IMR-90 (cell line): ENCODE measurements at regions not wholly inside any gene's neighbourhood (a gene's known extent, or its start where the extent isn't known, plus 50 kb on each side); places are given as distances from the start of the nearest gene placed in this dataset.

ENCODE experiments used
- ATAC-seq: fragments of 200-7000 bp; cut with Tn5 transposase; 2 replicates; pipeline ENCODE4 v1.9.1; 2020; ENCODE audit warnings: low read depth, mild to moderate bottlenecking, moderate library complexity
- BruUV-seq: library from RNA; stranded (reverse); fragments of 400-500 nt; replicated peaks from 2 replicates; lab custom pipeline; 2021; lab: Mats Ljungman, UMichigan
- CTCF ChIA-PET: fragments of 300-600 bp; formaldehyde crosslinking; extraction: SDS; loops from one replicate; lab custom pipeline; 2021; ENCODE audit warnings: antibody characterized with exemption; lab: Yijun Ruan, JAX
- POLR2A ChIA-PET: fragments of 300-600 bp; sonication (Branson Sonifier 250); formaldehyde crosslinking; loops from one replicate; lab custom pipeline; 2022; ENCODE audit warnings: antibody characterized with exemption; ENCODE audit not compliant: unreplicated experiment; lab: Charles Lee
- DNase-seq: peaks from one replicate; pipeline ENCODE4 v3.0.0; 2013
- H2AFZ ChIP-seq: replicated peaks from 2 replicates; pipeline ENCODE3; 2013; ENCODE audit warnings: low read length, mild to moderate bottlenecking; ENCODE audit not compliant: poor library complexity
- H2AK5ac ChIP-seq: 2 replicates; pipeline ENCODE4 v1.6.1; 2013; ENCODE audit warnings: low read depth, low read length, inconsistent platforms
- H2AK9ac ChIP-seq: replicated peaks from 2 replicates; pipeline ENCODE3; 2013; ENCODE audit warnings: mild to moderate bottlenecking, low read depth, low read length, moderate library complexity; ENCODE audit not compliant: poor library complexity
- H2BK120ac ChIP-seq: 2 replicates; pipeline ENCODE4 v1.6.1; 2013; ENCODE audit warnings: low read depth, low read length, inconsistent platforms
- H2BK15ac ChIP-seq: 3 replicates; pipeline ENCODE4 v1.6.1; 2013; ENCODE audit warnings: low read depth, low read length, inconsistent platforms
- H2BK20ac ChIP-seq: 2 replicates; pipeline ENCODE4 v1.6.1; 2013; ENCODE audit warnings: low read depth, mild to moderate bottlenecking, inconsistent platforms, low read length, moderate library complexity
- H2BK5ac ChIP-seq: 2 replicates; pipeline ENCODE4 v1.6.1; 2013; ENCODE audit warnings: mild to moderate bottlenecking, low read depth, low read length, inconsistent platforms; ENCODE audit not compliant: poor library complexity, severe bottlenecking
- H3K14ac ChIP-seq: replicated peaks from 2 replicates; pipeline ENCODE4 v1.6.1; 2013; ENCODE audit warnings: low read depth, low read length, inconsistent platforms
- H3K18ac ChIP-seq: 2 replicates; pipeline ENCODE4 v1.6.1; 2013; ENCODE audit warnings: low read depth, low read length, control low read depth
- H3K23ac ChIP-seq: 2 replicates; pipeline ENCODE4 v1.6.1; 2013; ENCODE audit warnings: low read depth, low read length, inconsistent platforms
- H3K27ac ChIP-seq: 2 replicates; pipeline ENCODE4 v1.5.1; 2013; ENCODE audit warnings: mild to moderate bottlenecking, control low read depth, low read length; ENCODE audit not compliant: insufficient read depth
- H3K27me3 ChIP-seq: 2 replicates; pipeline ENCODE4 v1.6.1; 2013; ENCODE audit warnings: low read length; ENCODE audit not compliant: control insufficient read depth, insufficient read depth
- H3K36me3 ChIP-seq: 2 replicates; pipeline ENCODE4 v1.6.1; 2013; ENCODE audit warnings: low read length, mixed read lengths; ENCODE audit not compliant: control insufficient read depth, insufficient read depth
- H3K4ac ChIP-seq: 2 replicates; pipeline ENCODE4 v1.6.1; 2013; ENCODE audit warnings: low read depth, low read length, inconsistent platforms
- H3K4me1 ChIP-seq: 2 replicates; pipeline ENCODE4 v1.6.1; 2013; ENCODE audit warnings: low read length, mixed read lengths; ENCODE audit not compliant: control insufficient read depth, insufficient read depth
- H3K4me2 ChIP-seq: 2 replicates; pipeline ENCODE4 v1.6.1; 2013; ENCODE audit warnings: low read depth, mild to moderate bottlenecking, control low read depth, low read length, moderate library complexity
- H3K4me3 ChIP-seq: 2 replicates; pipeline ENCODE4 v1.5.1; 2013; ENCODE audit warnings: low read depth, mild to moderate bottlenecking, control low read depth, low read length, moderate library complexity; ENCODE audit not compliant: insufficient read depth
- H3K56ac ChIP-seq: 2 replicates; pipeline ENCODE4 v1.6.1; 2013; ENCODE audit warnings: low read length, inconsistent platforms; ENCODE audit not compliant: insufficient read depth; ENCODE audit errors: extremely low read depth
- H3K79me1 ChIP-seq, 2 experiments: 2 replicates each; pipeline ENCODE4 v1.6.1; 2013; ENCODE audit warnings: low read length in 2 of 2, inconsistent platforms in 1 of 2, low read depth in 1 of 2
- H3K9ac ChIP-seq: 2 replicates; pipeline ENCODE4 v1.6.1; 2013; ENCODE audit warnings: low read depth, low read length, control low read depth
- H3K9me1 ChIP-seq: 2 replicates; pipeline ENCODE4 v1.6.1; 2013; ENCODE audit warnings: low read length, inconsistent platforms; ENCODE audit not compliant: insufficient read depth
- H3K9me3 ChIP-seq: 2 replicates; pipeline ENCODE4 v1.6.1; 2013; ENCODE audit warnings: low read length; ENCODE audit not compliant: control insufficient read depth, insufficient read depth
- H4K20me1 ChIP-seq: 2 replicates; pipeline ENCODE4 v1.6.1; 2013; ENCODE audit warnings: low read length, inconsistent platforms; ENCODE audit not compliant: insufficient read depth
- H4K5ac ChIP-seq: 2 replicates; pipeline ENCODE4 v1.6.1; 2013; ENCODE audit warnings: mild to moderate bottlenecking, low read depth, low read length, control low read depth
- H4K8ac ChIP-seq, 2 experiments: 2 replicates each; pipeline ENCODE4 v1.6.1; 2013; ENCODE audit warnings: low read depth in 2 of 2, low read length in 2 of 2, control low read depth in 1 of 2, inconsistent platforms in 1 of 2
- H4K91ac ChIP-seq: 2 replicates; pipeline ENCODE4 v1.6.1; 2013; ENCODE audit warnings: low read depth, low read length, inconsistent platforms; ENCODE audit not compliant: insufficient read depth
- BHLHE40 ChIP-seq: fragments of 150-350 bp; IDR thresholded peaks from 2 replicates; pipeline ENCODE4 v1.6.1; 2016; ENCODE audit warnings: mild to moderate bottlenecking, low read depth, low read length
- CEBPB ChIP-seq: IDR thresholded peaks from 2 replicates; pipeline ENCODE4 v1.6.1; 2012; ENCODE audit warnings: low read depth, low read length, improper control_type of control experiment
- CHD1 ChIP-seq: IDR thresholded peaks from 2 replicates; pipeline ENCODE4 v1.6.1; 2012; ENCODE audit warnings: low read depth, low read length, improper control_type of control experiment
- ELK1 ChIP-seq: fragments of 150-350 bp; IDR thresholded peaks from 2 replicates; pipeline ENCODE4 v1.6.1; 2016; ENCODE audit warnings: low read depth, mild to moderate bottlenecking, low read length, moderate library complexity, borderline replicate concordance
- FOS ChIP-seq: fragments of 150-350 bp; IDR thresholded peaks from 2 replicates; pipeline ENCODE4 v1.6.1; 2016; ENCODE audit warnings: low read depth, low read length
- MAFK ChIP-seq: IDR thresholded peaks from 2 replicates; pipeline ENCODE4 v1.6.1; 2012; ENCODE audit warnings: low read depth, low read length, improper control_type of control experiment
- MAZ ChIP-seq: IDR thresholded peaks from 2 replicates; pipeline ENCODE4 v1.6.1; 2012; ENCODE audit warnings: low read depth, mild to moderate bottlenecking, low read length, improper control_type of control experiment, moderate library complexity, borderline replicate concordance
- MXI1 ChIP-seq: IDR thresholded peaks from 2 replicates; pipeline ENCODE4 v1.6.1; 2012; ENCODE audit warnings: low read depth, mild to moderate bottlenecking, low read length, moderate library complexity, borderline replicate concordance
- NFE2L2 ChIP-seq: fragments of 150-350 bp; IDR thresholded peaks from 2 replicates; pipeline ENCODE4 v1.6.1; 2016; ENCODE audit warnings: low read depth, mild to moderate bottlenecking, low read length
- POLR2A ChIP-seq: IDR thresholded peaks from 2 replicates; pipeline ENCODE4 v1.6.1; 2012; ENCODE audit warnings: mild to moderate bottlenecking, low read depth, low read length
- RAD21 ChIP-seq: IDR thresholded peaks from 2 replicates; pipeline ENCODE4 v1.6.1; 2012; ENCODE audit warnings: low read length, improper control_type of control experiment
- RCOR1 ChIP-seq: IDR thresholded peaks from 2 replicates; pipeline ENCODE4 v1.6.1; 2012; ENCODE audit warnings: mild to moderate bottlenecking, low read length, improper control_type of control experiment; ENCODE audit not compliant: insufficient replicate concordance
- RFX5 ChIP-seq: IDR thresholded peaks from 2 replicates; pipeline ENCODE4 v1.8.0; 2012; ENCODE audit warnings: low read depth, mild to moderate bottlenecking, low read length, moderate library complexity
- SMC3 ChIP-seq: fragments of 150-350 bp; IDR thresholded peaks from 2 replicates; pipeline ENCODE4 v1.6.1; 2016; ENCODE audit warnings: low read depth, mild to moderate bottlenecking, antibody characterized with exemption, low read length, moderate library complexity
- USF2 ChIP-seq: fragments of 150-350 bp; IDR thresholded peaks from 2 replicates; pipeline ENCODE4 v1.6.1; 2017; ENCODE audit warnings: mild to moderate bottlenecking, antibody characterized with exemption, low read length, low read depth
- WGBS, 2 experiments: methylation state at CpG; one replicate each; pipeline versions ENCODE4 v1.1.5 to v1.1.7; 2013; ENCODE audit warnings: missing lambda C conversion rate in 2 of 2; ENCODE audit not compliant: insufficient read length in 1 of 2; ENCODE audit errors: extremely low coverage in 2 of 2; 5-methylcytosine and 5-hydroxymethylcytosine counted together
- dilution Hi-C: fragments of 300-500 bp; cut with HindIII; formaldehyde crosslinking; loops from one replicate; pipeline ENCODE4 v1.14.3; 2018; ENCODE audit warnings: low sequenced_read_pairs; ENCODE audit not compliant: unreplicated experiment
- in situ Hi-C: fragments of 300-500 bp; cut with MboI; formaldehyde crosslinking; loops from 3 replicates; pipeline ENCODE4 v1.14.3; 2019; ENCODE audit warnings: low sequenced_read_pairs, inconsistent platforms, mixed read lengths
- intact Hi-C: fragments of 100-400 bp; cut with micrococcal nuclease; formaldehyde crosslinking; loops from 2 replicates; pipeline ENCODE4 v1.10.0; 2022
- TF ChIP-seq, protein P1 (sequence below): conservative IDR thresholded peaks from 2 replicates; pipeline ENCODE4 v1.5.1; 2012; ENCODE audit warnings: mild to moderate bottlenecking, low read depth, low read length, improper control_type of control experiment

GRCh38 chr11:29005401-29005980 is 897.3 kb downstream of the METTL15 start:
- DNase-seq = no peak
- Histone ChIP-seq H3K36me3 (no peaks in the 10 kb centered on the region), H3K79me1 (no peaks in the 10 kb centered on the region), H3K4me2 (no peak overlapping the region), H3K4me1 (no peaks in the 10 kb centered on the region), H4K20me1 (no peaks in the 10 kb centered on the region), H2AFZ (peak overlapping the region; percentile 5), H3K9me3 (no peaks in the 10 kb centered on the region), H3K18ac (no peak overlapping the region), H2BK5ac (peak overlapping the region; percentile 35), H2BK120ac (peak overlapping the region; percentile 52), H4K5ac (no peak overlapping the region), H4K91ac (peak overlapping the region; percentile 23), H2AK9ac (no peak overlapping the region), H3K4ac (no peak overlapping the region), H3K14ac (no peak overlapping the region), H3K27me3 (no peaks in the 10 kb centered on the region), H3K27ac (no peak overlapping the region), H3K9ac (no peak overlapping the region), H2BK15ac (peak overlapping the region; percentile 52; the same call in 1 of the 3 replicates), H3K56ac (no peak overlapping the region), H3K23ac (no peak overlapping the region), H3K9me1 (no peaks in the 10 kb centered on the region), H2AK5ac (peak overlapping the region; percentile 15; the same call in 1 of the 2 replicates), H4K8ac (no peak overlapping the region), H2BK20ac (peak overlapping the region; percentile 59), H3K4me3 (no peak overlapping the region)
- no TSS peak for BruUV-seq
- in situ Hi-C loops = no loop called here
- dilution Hi-C loops = no loop called here
- WGBS, 2 experiments = 83% methylated on average over 2 of the region's 4 CpGs; no CpG with 5 or more reads in 1 of the 2 experiments
- ChIA-PET POLR2A (no interaction called here), CTCF (interaction anchor here (1.3 kb wide), 1 partner anchor 13 kb away, joined by 3 read pairs; no protein-coding TSS in a partner anchor)
- ATAC-seq = no peak
- intact Hi-C loops = no loop called here
- TF ChIP-seq MAFK = no peak
- no peak for TF ChIP-seq MAZ
- TF ChIP-seq CHD1 = no peak
- TF ChIP-seq MXI1 = no peak
- TF ChIP-seq POLR2A = no peak
- TF ChIP-seq ELK1 = no peak
- TF ChIP-seq, protein P1, sequence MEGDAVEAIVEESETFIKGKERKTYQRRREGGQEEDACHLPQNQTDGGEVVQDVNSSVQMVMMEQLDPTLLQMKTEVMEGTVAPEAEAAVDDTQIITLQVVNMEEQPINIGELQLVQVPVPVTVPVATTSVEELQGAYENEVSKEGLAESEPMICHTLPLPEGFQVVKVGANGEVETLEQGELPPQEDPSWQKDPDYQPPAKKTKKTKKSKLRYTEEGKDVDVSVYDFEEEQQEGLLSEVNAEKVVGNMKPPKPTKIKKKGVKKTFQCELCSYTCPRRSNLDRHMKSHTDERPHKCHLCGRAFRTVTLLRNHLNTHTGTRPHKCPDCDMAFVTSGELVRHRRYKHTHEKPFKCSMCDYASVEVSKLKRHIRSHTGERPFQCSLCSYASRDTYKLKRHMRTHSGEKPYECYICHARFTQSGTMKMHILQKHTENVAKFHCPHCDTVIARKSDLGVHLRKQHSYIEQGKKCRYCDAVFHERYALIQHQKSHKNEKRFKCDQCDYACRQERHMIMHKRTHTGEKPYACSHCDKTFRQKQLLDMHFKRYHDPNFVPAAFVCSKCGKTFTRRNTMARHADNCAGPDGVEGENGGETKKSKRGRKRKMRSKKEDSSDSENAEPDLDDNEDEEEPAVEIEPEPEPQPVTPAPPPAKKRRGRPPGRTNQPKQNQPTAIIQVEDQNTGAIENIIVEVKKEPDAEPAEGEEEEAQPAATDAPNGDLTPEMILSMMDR = no peak
- no peak for TF ChIP-seq USF2
- no peak for TF ChIP-seq RAD21
- TF ChIP-seq RCOR1 = no peak
- no peak for TF ChIP-seq RFX5
- TF ChIP-seq BHLHE40 = no peak
- no peak for TF ChIP-seq NFE2L2
- TF ChIP-seq CEBPB = no peak
- no peak for TF ChIP-seq FOS
- TF ChIP-seq SMC3 = no peak
